AG04450 (cell line): ENCODE measurements at regions not wholly inside any gene's neighbourhood (a gene's known extent, or its start where the extent isn't known, plus 50 kb on each side); places are given as distances from the start of the nearest gene placed in this dataset. TPM values are rescaled to one million over a fixed set of nuclear protein-coding genes. Genes with fewer than 3 reads are reported as not detected.

Experiments used
- CTCF ChIA-PET: fragments of 300-600, 350-600 bp; formaldehyde crosslinking; extraction: SDS; loops from one replicate; lab custom pipeline; 2022; ENCODE audit warnings: antibody characterized with exemption, inconsistent platforms; lab: Charles Lee
- POLR2A ChIA-PET: fragments of 350-600 bp; formaldehyde crosslinking; extraction: SDS; loops from one replicate; lab custom pipeline; 2021; ENCODE audit warnings: antibody characterized with exemption, inconsistent platforms; lab: Yijun Ruan, JAX
- DNase-seq: peaks from one replicate; pipeline ENCODE4 v3.0.0-alpha.2; 2011; ENCODE audit warnings: low read depth, low spot score
- H3K27ac ChIP-seq: one replicate; pipeline ENCODE4 v1.5.1; 2012; ENCODE audit warnings: low read depth, low read length, control low read depth
- H3K27me3 ChIP-seq: one replicate; pipeline ENCODE4 v1.6.0; 2012; ENCODE audit warnings: low read length; ENCODE audit not compliant: control insufficient read depth, insufficient read depth
- H3K4me3 ChIP-seq: 2 replicates; pipeline ENCODE4 v1.5.1; 2011; ENCODE audit warnings: mild to moderate bottlenecking, low read depth, low read length, control low read depth
- H3K9me3 ChIP-seq: 2 replicates; pipeline ENCODE4 v1.5.1; 2012; ENCODE audit warnings: low read length; ENCODE audit not compliant: control insufficient read depth, insufficient read depth
- CTCF ChIP-seq: IDR thresholded peaks from 2 replicates; pipeline ENCODE4 v1.5.1; 2011; ENCODE audit warnings: low read depth, low read length, control low read depth, inconsistent platforms
- small RNA-seq: library from RNA; depleted of rRNA; stranded (forward); fragments of <200 nt; gene quantifications from one replicate; pipeline ENCODE3, GENCODE V24; 2012; ENCODE audit warnings: low read depth; ENCODE audit not compliant: insufficient read length

GRCh38 chr4:79471309-79471708 is 63.3 kb upstream of the GK2 start:
- CTCF ChIA-PET, result no interaction called here

GRCh38 chr4:79467246-79467932 is 59.4 kb upstream of the GK2 start:
- Histone ChIP-seq H3K4me3 (no peak overlapping the region), H3K9me3 (no peaks in the 10 kb centered on the region), H3K27me3 (no peaks in the 10 kb centered on the region), H3K27ac (no peak overlapping the region)
- no peak for DNase-seq
- no peak for TF ChIP-seq CTCF
- ChIA-PET POLR2A (no interaction called here), CTCF (no interaction called here)

More at GRCh38 chr4:79471309-79471708, 63.3 kb upstream of the GK2 start:
- POLR2A ChIA-PET, result interaction anchor here (0.7 kb wide), 1 partner anchor 549 kb away, joined by 3 read pairs; no protein-coding TSS in a partner anchor
- TF ChIP-seq CTCF, result no peak
- no peak for DNase-seq
- Histone ChIP-seq H3K4me3 (no peak overlapping the region), H3K27ac (no peak overlapping the region), H3K9me3 (no peaks in the 10 kb centered on the region), H3K27me3 (no peaks in the 10 kb centered on the region)

- CTCF ChIA-PET, result no interaction called here
- Histone ChIP-seq H3K9me3 (no peaks in the 10 kb centered on the region), H3K27me3 (no peaks in the 10 kb centered on the region), H3K27ac (no peak overlapping the region), H3K4me3 (no peak overlapping the region)
- no peak for TF ChIP-seq CTCF
- no peak for DNase-seq
- POLR2A ChIA-PET, result no interaction called here
These were observed 58.6 kb upstream of the GK2 start for GRCh38 chr4:79466621-79467020.

Small RNAs in the stretch of these regions (small RNA-seq; reads per million reads assigned to genes)
- not detected for gene RF00072
